Fibroblast of lung (primary cell): ENCODE measurements at regions not wholly inside any gene's neighbourhood (a gene's known extent, or its start where the extent isn't known, plus 50 kb on each side); places are given as distances from the start of the nearest gene placed in this dataset.

Experiments used
- DNase-seq, 2 donors: peaks; one replicate each; pipeline versions ENCODE4 v3.0.0 to v3.0.0-alpha.2; 2010; ENCODE audit warnings: low read depth in 2 of 2
- H2AFZ ChIP-seq: 2 replicates; pipeline ENCODE4 v1.5.1; 2012; ENCODE audit warnings: low read length, control low read depth, inconsistent platforms
- H3K27ac ChIP-seq: 2 replicates; pipeline ENCODE4 v1.5.1; 2011; ENCODE audit warnings: low read length, control low read depth; ENCODE audit not compliant: insufficient read depth
- H3K27me3 ChIP-seq: 2 replicates; pipeline ENCODE4 v1.5.1; 2011; ENCODE audit warnings: mild to moderate bottlenecking, low read length; ENCODE audit not compliant: control insufficient read depth, insufficient read depth
- H3K36me3 ChIP-seq: 2 replicates; pipeline ENCODE4 v1.5.1; 2011; ENCODE audit warnings: low read length; ENCODE audit not compliant: control insufficient read depth, insufficient read depth
- H3K4me1 ChIP-seq: 2 replicates; pipeline ENCODE4 v1.5.1; 2011; ENCODE audit warnings: low read length; ENCODE audit not compliant: control insufficient read depth, insufficient read depth; ENCODE audit errors: extremely low read depth
- H3K4me2 ChIP-seq: 2 replicates; pipeline ENCODE4 v1.5.1; 2011; ENCODE audit warnings: low read length, control low read depth; ENCODE audit not compliant: insufficient read depth; ENCODE audit errors: extremely low read depth
- H3K4me3 ChIP-seq, 4 experiments: fragments of 200-600 bp in 1 of 4; sonication (generic) in 1 of 4; replicated peaks in 1 of 4; 2 replicates each; pipeline ENCODE4 v1.5.1; 2011 to 2016; ENCODE audit warnings: low read length in 4 of 4, low read depth in 3 of 4, mild to moderate bottlenecking in 3 of 4, control low read depth in 2 of 4, inconsistent platforms in 1 of 4, mixed read lengths in 1 of 4; ENCODE audit not compliant: insufficient read depth in 1 of 4; ENCODE audit errors: control extremely low read depth in 1 of 4
- H3K79me2 ChIP-seq: 2 replicates; pipeline ENCODE4 v1.5.1; 2012; ENCODE audit warnings: mild to moderate bottlenecking, low read length, inconsistent platforms; ENCODE audit not compliant: control insufficient read depth, insufficient read depth
- H3K9ac ChIP-seq: 2 replicates; pipeline ENCODE4 v1.5.1; 2011; ENCODE audit warnings: mild to moderate bottlenecking, low read length, control low read depth; ENCODE audit not compliant: insufficient read depth
- H3K9me3 ChIP-seq: 2 replicates; pipeline ENCODE4 v1.5.1; 2012; ENCODE audit warnings: low read depth, low read length; ENCODE audit not compliant: control insufficient read depth, insufficient read depth
- H4K20me1 ChIP-seq: 2 replicates; pipeline ENCODE4 v1.5.1; 2011; ENCODE audit warnings: low read length; ENCODE audit not compliant: control insufficient read depth, insufficient read depth; ENCODE audit errors: extremely low read depth
- CTCF ChIP-seq, 2 donors: IDR thresholded peaks in 1 of 2; conservative IDR thresholded peaks in 1 of 2; 1 replicate in 1 of 2; 2 replicates in 1 of 2; pipeline ENCODE4 v1.5.1; 2011 to 2012; ENCODE audit warnings: low read length in 2 of 2, control low read depth in 1 of 2, inconsistent platforms in 1 of 2, low read depth in 1 of 2, mild to moderate bottlenecking in 1 of 2
- EZH2 ChIP-seq: IDR thresholded peaks from 2 replicates; pipeline ENCODE4 v1.5.1; 2012; ENCODE audit warnings: low read length, control low read depth, mild to moderate bottlenecking; ENCODE audit errors: missing control alignments

GRCh38 chr4:186826006-186826405, 102.3 kb upstream of the FAT1 start:
- H3K79me2 ChIP-seq, result no peaks in the 10 kb centered on the region
- no peaks in the 10 kb centered on the region for H3K4me1 ChIP-seq
- TF ChIP-seq EZH2, result no peak
- TF ChIP-seq CTCF (conservative IDR thresholded peaks at IDR 0.05 in 1 of 2, IDR thresholded peaks at IDR 0.05 in 1 of 2; ENCODE audit: low read depth in 1 of 2, low read length in 2 of 2), result no peak
- H3K36me3 ChIP-seq, result no peaks in the 10 kb centered on the region
- no peak overlapping the region for H3K4me3 ChIP-seq
- H3K4me2 ChIP-seq, result no peak overlapping the region
- no peak for DNase-seq
- H3K9ac ChIP-seq, result no peak overlapping the region
- H3K9me3 ChIP-seq, result no peaks in the 10 kb centered on the region
- no peak overlapping the region for H2AFZ ChIP-seq
- no peaks in the 10 kb centered on the region for H4K20me1 ChIP-seq
- no peaks in the 10 kb centered on the region for H3K27me3 ChIP-seq
- no peak overlapping the region for H3K27ac ChIP-seq

- H3K4me1 ChIP-seq, result no peaks in the 10 kb centered on the region
These were observed 103.3 kb upstream of the FAT1 start for GRCh38 chr4:186826846-186827533.

GRCh38 chr4:186827534-186827897, 103.9 kb upstream of the FAT1 start:
- no peaks in the 10 kb centered on the region for H4K20me1 ChIP-seq
- no peak overlapping the region for H2AFZ ChIP-seq
- H3K4me2 ChIP-seq, result no peak overlapping the region
- H3K27ac ChIP-seq, result no peak overlapping the region
- no peaks in the 10 kb centered on the region for H3K27me3 ChIP-seq
- peak in 1 of 2 donors; percentile 27 for DNase-seq
- no peaks in the 10 kb centered on the region for H3K79me2 ChIP-seq
- H3K9me3 ChIP-seq, result no peaks in the 10 kb centered on the region
- H3K4me3 ChIP-seq, result no peak overlapping the region
- no peak for TF ChIP-seq CTCF (conservative IDR thresholded peaks at IDR 0.05 in 1 of 2, IDR thresholded peaks at IDR 0.05 in 1 of 2; ENCODE audit: low read depth in 1 of 2, low read length in 2 of 2)
- TF ChIP-seq EZH2, result no peak
- H3K36me3 ChIP-seq, result no peaks in the 10 kb centered on the region
- H3K9ac ChIP-seq, result no peak overlapping the region
- H3K4me1 ChIP-seq, result no peaks in the 10 kb centered on the region

More at GRCh38 chr4:186826846-186827533, 103.3 kb upstream of the FAT1 start:
- H3K9ac ChIP-seq, result no peak overlapping the region
- no peaks in the 10 kb centered on the region for H3K9me3 ChIP-seq
- H3K27me3 ChIP-seq, result no peaks in the 10 kb centered on the region
- no peaks in the 10 kb centered on the region for H3K79me2 ChIP-seq
- no peak overlapping the region for H2AFZ ChIP-seq
- H3K27ac ChIP-seq, result no peak overlapping the region
- H3K4me2 ChIP-seq, result no peak overlapping the region
- H3K4me3 ChIP-seq, result no peak overlapping the region
- H3K36me3 ChIP-seq, result no peaks in the 10 kb centered on the region
- TF ChIP-seq CTCF (conservative IDR thresholded peaks at IDR 0.05 in 1 of 2, IDR thresholded peaks at IDR 0.05 in 1 of 2; ENCODE audit: low read depth in 1 of 2, low read length in 2 of 2), result no peak
- no peak for TF ChIP-seq EZH2
- no peaks in the 10 kb centered on the region for H4K20me1 ChIP-seq
- no peak for DNase-seq
